ENCODE measurements at regions not wholly inside any gene's neighbourhood (a gene's known extent, or its start where the extent isn't known, plus 50 kb on each side); places are given as distances from the start of the nearest gene placed in this dataset.

- Histone ChIP-seq H3K27ac (no peak overlapping the region), H3K27me3 (ENCODE audit: insufficient read depth in 3 of 3, low read length in 2 of 3) (no peaks in the 10 kb centered on the region), H3K4me3 (no peak overlapping the region), H3K4me1 (no peaks in the 10 kb centered on the region), H3K36me3 (ENCODE audit: insufficient read depth in 1 of 2, low read depth in 1 of 2) (no peaks in the 10 kb centered on the region), H3K9me3 (peaks cover 16% of the 10 kb centered on the region)
- intact Hi-C loops (cut with DNase I): no loop called here
- no peak for TF ChIP-seq CTCF (IDR thresholded peaks at IDR 0.05)
- no peak for DNase-seq
- 73 to 79% (median 78%) methylated on average over 2 of the region's 2 CpGs for WGBS, 3 donors
- ATAC-seq: no peak
Measured at GRCh38 chr3:68172039-68172438, 517.6 kb upstream of the SUCLG2 start.

DNA sequence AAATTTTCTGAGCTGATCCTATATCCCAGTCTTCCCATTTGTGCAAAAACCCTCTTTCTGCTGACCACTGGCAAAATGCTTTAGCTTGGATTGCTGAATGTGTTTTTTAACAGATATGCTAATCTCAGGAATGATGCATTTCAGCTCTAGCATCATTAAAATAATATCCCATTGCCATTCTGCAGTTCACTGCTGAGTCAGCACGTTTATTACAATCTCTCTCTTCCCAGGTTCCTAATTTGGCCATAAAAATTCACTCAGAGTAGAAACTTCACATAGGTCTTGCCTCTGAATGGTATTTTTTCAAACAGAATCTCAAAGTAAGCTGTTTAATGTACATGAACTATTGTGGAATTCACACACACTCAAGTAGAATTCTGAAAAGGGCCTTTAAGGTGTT is 509.6 kb upstream of the SUCLG2 start:
- WGBS, 3 donors: 35 to 44% (median 38%) methylated on average over 1 of the region's 1 CpG
- H3K4me1 ChIP-seq: no peaks in the 10 kb centered on the region

DNA sequence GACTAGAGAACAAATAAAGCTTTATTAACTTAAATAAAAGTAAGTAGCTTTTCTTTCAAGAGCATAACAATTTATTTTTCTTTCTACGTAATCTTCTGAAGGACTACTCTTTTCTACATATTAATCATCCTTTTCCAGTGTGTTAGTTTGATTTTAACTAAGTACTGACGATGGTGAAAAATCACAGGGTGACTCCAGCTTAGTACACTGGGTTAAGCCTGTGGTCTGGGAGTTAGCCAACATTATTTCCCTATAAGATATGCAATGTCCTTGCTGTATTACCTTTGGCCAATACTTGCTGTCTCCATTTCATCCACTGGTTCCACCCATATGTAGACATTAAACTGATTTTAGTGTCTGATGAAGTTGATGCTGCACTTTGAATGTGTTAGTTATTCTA is 508.6 kb upstream of the SUCLG2 start:
- Histone ChIP-seq H3K36me3 (ENCODE audit: insufficient read depth in 1 of 2, low read depth in 1 of 2) (no peaks in the 10 kb centered on the region), H3K4me1 (no peaks in the 10 kb centered on the region), H3K27ac (no peak overlapping the region), H3K27me3 (ENCODE audit: insufficient read depth in 3 of 3, low read length in 2 of 3) (no peaks in the 10 kb centered on the region), H3K9me3 (no peaks in the 10 kb centered on the region), H3K4me3 (no peak overlapping the region)
- 66 to 82% (median 73%) methylated on average over 2 of the region's 2 CpGs for WGBS, 3 donors
- intact Hi-C loops (cut with DNase I): no loop called here
- ATAC-seq (no peak), DNase-seq (no peak)
- TF ChIP-seq CTCF (IDR thresholded peaks at IDR 0.05): no peak

More for the DNA sequence above, 509.6 kb upstream of the SUCLG2 start:
- TF ChIP-seq CTCF (IDR thresholded peaks at IDR 0.05): no peak
- no peaks in the 10 kb centered on the region for H3K9me3 ChIP-seq
- no peaks in the 10 kb centered on the region for H3K27me3 ChIP-seq (ENCODE audit: insufficient read depth in 3 of 3, low read length in 2 of 3)
- H3K4me3 ChIP-seq: no peak overlapping the region
- DNase-seq (no peak), ATAC-seq (no peak)
- no peak overlapping the region for H3K27ac ChIP-seq
- no peaks in the 10 kb centered on the region for H3K36me3 ChIP-seq (ENCODE audit: insufficient read depth in 1 of 2, low read depth in 1 of 2)
- intact Hi-C loops (cut with DNase I): no loop called here

DNA sequence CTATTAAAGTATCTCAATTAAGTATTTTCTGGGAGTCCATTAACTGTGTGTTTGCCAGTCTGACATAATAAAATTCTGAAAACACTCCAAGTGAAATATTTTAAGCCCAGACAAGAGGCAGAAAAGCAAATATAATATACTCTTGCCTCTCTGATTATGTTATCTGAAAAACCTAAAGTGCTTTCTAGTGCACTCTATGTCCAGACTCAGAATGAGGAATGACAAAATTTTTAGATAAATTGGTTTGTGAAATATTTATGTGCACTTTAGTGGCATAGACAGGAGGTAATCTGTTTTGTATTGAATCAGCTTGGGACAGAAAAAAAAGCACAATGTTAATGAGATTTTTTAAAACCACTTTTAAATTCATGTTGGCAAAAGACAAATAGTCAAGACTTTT is 508.2 kb upstream of the SUCLG2 start:
- TF ChIP-seq CTCF (IDR thresholded peaks at IDR 0.05): no peak
- Histone ChIP-seq H3K27ac (no peak overlapping the region), H3K27me3 (ENCODE audit: insufficient read depth in 3 of 3, low read length in 2 of 3) (no peaks in the 10 kb centered on the region), H3K36me3 (ENCODE audit: insufficient read depth in 1 of 2, low read depth in 1 of 2) (no peaks in the 10 kb centered on the region), H3K4me1 (no peaks in the 10 kb centered on the region), H3K9me3 (no peaks in the 10 kb centered on the region), H3K4me3 (no peak overlapping the region)
- ATAC-seq (no peak), DNase-seq (no peak)
- intact Hi-C loops (cut with DNase I): no loop called here

GRCh38 chr3:68151359-68151758 is 496.9 kb upstream of the SUCLG2 start:
- Histone ChIP-seq H3K9me3 (no peaks in the 10 kb centered on the region), H3K36me3 (ENCODE audit: insufficient read depth in 1 of 2, low read depth in 1 of 2) (no peaks in the 10 kb centered on the region), H3K27ac (no peak overlapping the region), H3K27me3 (ENCODE audit: insufficient read depth in 3 of 3, low read length in 2 of 3) (no peaks in the 10 kb centered on the region), H3K4me3 (no peak overlapping the region), H3K4me1 (no peaks in the 10 kb centered on the region)
- 63 to 81% (median 65%) methylated on average over 2 of the region's 2 CpGs for WGBS, 3 donors
- no peak for ATAC-seq
- no peak for DNase-seq
- no peak for TF ChIP-seq CTCF (IDR thresholded peaks at IDR 0.05)
- intact Hi-C loops (cut with DNase I): no loop called here
